ENCODE measurements at regions not wholly inside any gene's neighbourhood (a gene's known extent, or its start where the extent isn't known, plus 50 kb on each side); places are given as distances from the start of the nearest gene placed in this dataset.

- TF ChIP-seq EZH2 (IDR thresholded peaks at IDR 0.05; ENCODE audit: insufficient read depth, poor library complexity, severe bottlenecking) (no peak), EZH2phosphoT487 (IDR thresholded peaks at IDR 0.05; ENCODE audit: insufficient read depth, low read depth) (no peak)
- no peaks in the 10 kb centered on the region for H3K9me3 ChIP-seq (ENCODE audit: low read depth)
- no peak overlapping the region for H3K9ac ChIP-seq
- H2AFZ ChIP-seq, result no peak overlapping the region
- 16% methylated on average over 5 of the region's 5 CpGs for WGBS, 2 experiments (ENCODE audit: low coverage in 1 of 2, low lambda C conversion rate in 2 of 2, missing lambda C conversion rate in 2 of 2)
- in situ Hi-C loops (cut with MboI), result no loop called here
- no peaks in the 10 kb centered on the region for H3K79me2 ChIP-seq (ENCODE audit: insufficient read depth)
- no peaks in the 10 kb centered on the region for H3K27me3 ChIP-seq (replicated peaks; ENCODE audit: insufficient read depth)
- H3F3A ChIP-seq (ENCODE audit: insufficient read depth), result no peaks in the 10 kb centered on the region
- DNase-seq, result no peak
- H3K9me2 ChIP-seq (ENCODE audit: insufficient read depth), result no peaks in the 10 kb centered on the region
- no peaks in the 10 kb centered on the region for H3K36me3 ChIP-seq (ENCODE audit: low read depth)
- no peak overlapping the region for H3K27ac ChIP-seq
- H4K20me1 ChIP-seq (ENCODE audit: insufficient read depth), result no peaks in the 10 kb centered on the region
- H3K4me3 ChIP-seq, result no peak overlapping the region
- no peaks in the 10 kb centered on the region for H3K4me1 ChIP-seq (ENCODE audit: insufficient read depth)
- H3K4me2 ChIP-seq (ENCODE audit: unreplicated experiment), result no peak overlapping the region
Observed at GRCh38 chr16:6969594-6969993, 363.1 kb upstream of the RBFOX1 start.

DNA sequence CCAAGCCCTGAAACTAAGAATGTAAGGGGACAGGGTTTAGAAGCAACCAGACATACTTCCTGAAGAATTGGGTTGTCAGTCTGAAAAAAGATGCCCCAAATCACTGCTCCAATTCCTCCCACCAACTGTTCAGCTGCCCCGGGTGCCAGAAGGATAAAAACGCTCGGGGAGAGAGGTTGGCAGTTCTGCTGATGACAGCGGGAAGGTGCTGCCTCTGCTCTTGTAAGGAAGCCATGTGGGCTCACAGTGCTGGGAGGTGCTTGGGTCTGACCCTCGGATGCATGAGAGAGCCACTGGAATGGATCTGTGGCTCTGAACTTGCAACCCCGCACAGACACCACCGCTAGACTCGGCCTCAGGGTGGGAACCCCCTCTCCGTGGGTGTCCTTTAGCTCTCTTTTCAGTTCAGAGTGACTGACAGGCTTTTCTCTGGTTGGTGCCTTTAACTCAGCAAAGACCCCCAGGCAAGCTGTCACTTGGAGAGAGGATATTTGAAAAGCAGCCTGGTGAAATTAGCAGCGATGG lies 364.8 kb upstream of the RBFOX1 start:
- Histone ChIP-seq H3K4me3 (no peak overlapping the region), H3K4me1 (ENCODE audit: insufficient read depth) (no peaks in the 10 kb centered on the region), H4K20me1 (ENCODE audit: insufficient read depth) (no peaks in the 10 kb centered on the region), H3K27ac (no peak overlapping the region), H3K4me2 (ENCODE audit: unreplicated experiment) (no peak overlapping the region), H3F3A (ENCODE audit: insufficient read depth) (no peaks in the 10 kb centered on the region), H3K79me2 (ENCODE audit: insufficient read depth) (no peaks in the 10 kb centered on the region), H3K9me2 (ENCODE audit: insufficient read depth) (no peaks in the 10 kb centered on the region), H3K36me3 (ENCODE audit: low read depth) (no peaks in the 10 kb centered on the region), H3K27me3 (replicated peaks; ENCODE audit: insufficient read depth) (no peaks in the 10 kb centered on the region), H2AFZ (no peak overlapping the region), H3K9ac (no peak overlapping the region), H3K9me3 (ENCODE audit: low read depth) (no peaks in the 10 kb centered on the region)
- no peak for DNase-seq
- in situ Hi-C loops (cut with MboI), result no loop called here
- WGBS, 2 experiments (ENCODE audit: low coverage in 1 of 2, low lambda C conversion rate in 2 of 2, missing lambda C conversion rate in 2 of 2), result 19 to 21% methylated on average over 10 of the region's 10 CpGs
- TF ChIP-seq EZH2phosphoT487 (IDR thresholded peaks at IDR 0.05; ENCODE audit: insufficient read depth, low read depth) (no peak), EZH2 (IDR thresholded peaks at IDR 0.05; ENCODE audit: insufficient read depth, poor library complexity, severe bottlenecking) (no peak)

- no peak overlapping the region for H2AFZ ChIP-seq
- H3K9me2 ChIP-seq (ENCODE audit: insufficient read depth), result no peaks in the 10 kb centered on the region
- no peaks in the 10 kb centered on the region for H4K20me1 ChIP-seq (ENCODE audit: insufficient read depth)
- WGBS, 2 experiments (ENCODE audit: low coverage in 1 of 2, low lambda C conversion rate in 2 of 2, missing lambda C conversion rate in 2 of 2), result 0 to 18% methylated on average over 1 of the region's 1 CpG
- no peaks in the 10 kb centered on the region for H3K36me3 ChIP-seq (ENCODE audit: low read depth)
- no peaks in the 10 kb centered on the region for H3K79me2 ChIP-seq (ENCODE audit: insufficient read depth)
- no peak overlapping the region for H3K27ac ChIP-seq
- in situ Hi-C loops (cut with MboI), result no loop called here
- no peaks in the 10 kb centered on the region for H3K27me3 ChIP-seq (replicated peaks; ENCODE audit: insufficient read depth)
- H3K4me1 ChIP-seq (ENCODE audit: insufficient read depth), result no peaks in the 10 kb centered on the region
- H3F3A ChIP-seq (ENCODE audit: insufficient read depth), result no peaks in the 10 kb centered on the region
- DNase-seq, result no peak
- TF ChIP-seq EZH2phosphoT487 (IDR thresholded peaks at IDR 0.05; ENCODE audit: insufficient read depth, low read depth), result no peak
- TF ChIP-seq EZH2 (IDR thresholded peaks at IDR 0.05; ENCODE audit: insufficient read depth, poor library complexity, severe bottlenecking), result no peak
- H3K4me3 ChIP-seq, result no peak overlapping the region
- H3K9ac ChIP-seq, result no peak overlapping the region
- H3K4me2 ChIP-seq (ENCODE audit: unreplicated experiment), result no peak overlapping the region
- no peaks in the 10 kb centered on the region for H3K9me3 ChIP-seq (ENCODE audit: low read depth)
Observed at GRCh38 chr16:6966925-6967324, 365.7 kb upstream of the RBFOX1 start.

GRCh38 chr16:6964679-6965078 lies 368.0 kb upstream of the RBFOX1 start:
- in situ Hi-C loops (cut with MboI), result no loop called here
- TF ChIP-seq EZH2phosphoT487 (IDR thresholded peaks at IDR 0.05; ENCODE audit: insufficient read depth, low read depth) (no peak), EZH2 (IDR thresholded peaks at IDR 0.05; ENCODE audit: insufficient read depth, poor library complexity, severe bottlenecking) (no peak)
- H3K27me3 ChIP-seq (replicated peaks; ENCODE audit: insufficient read depth), result no peaks in the 10 kb centered on the region
- no peak overlapping the region for H3K4me3 ChIP-seq
- H3K27ac ChIP-seq, result no peak overlapping the region
- H3K4me2 ChIP-seq (ENCODE audit: unreplicated experiment), result no peak overlapping the region
- H3K36me3 ChIP-seq (ENCODE audit: low read depth), result no peaks in the 10 kb centered on the region
- no peaks in the 10 kb centered on the region for H4K20me1 ChIP-seq (ENCODE audit: insufficient read depth)
- H3K9me2 ChIP-seq (ENCODE audit: insufficient read depth), result no peaks in the 10 kb centered on the region
- no peak overlapping the region for H2AFZ ChIP-seq
- WGBS, 2 experiments (ENCODE audit: low coverage in 1 of 2, low lambda C conversion rate in 2 of 2, missing lambda C conversion rate in 2 of 2), result 15 to 18% methylated on average over 5 of the region's 5 CpGs
- no peaks in the 10 kb centered on the region for H3F3A ChIP-seq (ENCODE audit: insufficient read depth)
- H3K9ac ChIP-seq, result no peak overlapping the region
- no peaks in the 10 kb centered on the region for H3K4me1 ChIP-seq (ENCODE audit: insufficient read depth)
- DNase-seq, result no peak
- H3K79me2 ChIP-seq (ENCODE audit: insufficient read depth), result no peaks in the 10 kb centered on the region
- H3K9me3 ChIP-seq (ENCODE audit: low read depth), result no peaks in the 10 kb centered on the region

DNA sequence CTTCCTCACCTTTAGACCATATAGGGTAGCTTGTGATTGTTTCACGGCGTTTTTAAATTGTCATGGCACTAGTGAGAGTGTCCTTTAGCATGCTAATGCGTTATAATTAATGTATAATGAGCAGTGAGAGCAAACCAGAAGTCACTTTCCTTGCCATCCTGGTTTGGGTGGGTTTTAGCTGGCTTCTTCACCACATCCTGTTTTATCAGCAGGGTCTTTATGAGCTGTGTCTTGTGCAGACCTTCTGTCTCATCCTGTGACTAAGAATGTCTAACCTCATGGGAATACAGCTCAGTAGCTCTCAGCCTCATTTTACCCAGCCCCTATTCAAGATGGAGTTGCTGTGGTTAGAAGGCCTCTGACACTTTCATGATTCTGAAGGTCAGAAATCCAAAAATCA lies 370.9 kb upstream of the RBFOX1 start:
- H3K27ac ChIP-seq, result no peak overlapping the region
- no peaks in the 10 kb centered on the region for H3F3A ChIP-seq (ENCODE audit: insufficient read depth)
- H3K9me3 ChIP-seq (ENCODE audit: low read depth), result no peaks in the 10 kb centered on the region
- in situ Hi-C loops (cut with MboI), result no loop called here
- H4K20me1 ChIP-seq (ENCODE audit: insufficient read depth), result no peaks in the 10 kb centered on the region
- no peaks in the 10 kb centered on the region for H3K79me2 ChIP-seq (ENCODE audit: insufficient read depth)
- no peaks in the 10 kb centered on the region for H3K27me3 ChIP-seq (replicated peaks; ENCODE audit: insufficient read depth)
- no peak overlapping the region for H2AFZ ChIP-seq
- H3K9me2 ChIP-seq (ENCODE audit: insufficient read depth), result no peaks in the 10 kb centered on the region
- no peaks in the 10 kb centered on the region for H3K4me1 ChIP-seq (ENCODE audit: insufficient read depth)
- WGBS, 2 experiments (ENCODE audit: low coverage in 1 of 2, low lambda C conversion rate in 2 of 2, missing lambda C conversion rate in 2 of 2), result 0% methylated on average over 3 of the region's 3 CpGs
- H3K36me3 ChIP-seq (ENCODE audit: low read depth), result no peaks in the 10 kb centered on the region
- no peak overlapping the region for H3K9ac ChIP-seq
- no peak overlapping the region for H3K4me3 ChIP-seq
- no peak for DNase-seq
- no peak overlapping the region for H3K4me2 ChIP-seq (ENCODE audit: unreplicated experiment)
- no peak for TF ChIP-seq EZH2 (IDR thresholded peaks at IDR 0.05; ENCODE audit: insufficient read depth, poor library complexity, severe bottlenecking)
- TF ChIP-seq EZH2phosphoT487 (IDR thresholded peaks at IDR 0.05; ENCODE audit: insufficient read depth, low read depth), result no peak

All from GM23248 (cell line).